ENCODE measurements at regions not wholly inside any gene's neighbourhood (a gene's known extent, or its start where the extent isn't known, plus 50 kb on each side); places are given as distances from the start of the nearest gene placed in this dataset.

GRCh38 chr1:172755099-172755498 is 96.2 kb downstream of the FASLG start:
- Histone ChIP-seq H3K4me1 (ENCODE audit: insufficient read depth, low read length) (peaks cover 4% of the 10 kb centered on the region), H3K27me3 (ENCODE audit: insufficient read depth, low read length, poor library complexity, severe bottlenecking) (no peaks in the 10 kb centered on the region), H3K4me3 (ENCODE audit: low read length) (no peak overlapping the region), H3K27ac (ENCODE audit: low read depth, low read length) (no peak overlapping the region), H3K9me3 (ENCODE audit: low read length) (no peaks in the 10 kb centered on the region), H3K36me3 (ENCODE audit: insufficient read depth, low read length) (no peaks in the 10 kb centered on the region)
- H3K27me3 Mint-ChIP-seq: peaks cover 4 to 14% of the 10 kb centered on the region in 2 donors
- H3K9me3 Mint-ChIP-seq: no peaks in the 10 kb centered on the region
- H3K27ac Mint-ChIP-seq: no peak overlapping the region
- H3K36me3 Mint-ChIP-seq: no peaks in the 10 kb centered on the region
- H3K4me3 Mint-ChIP-seq: no peak overlapping the region
- H3K4me1 Mint-ChIP-seq: peaks cover 3 to 16% (median 6%) of the 10 kb centered on the region in 3 donors
- CTCF ChIA-PET: no interaction called here
- POLR2A ChIA-PET: interaction anchor here (0.6 kb wide), 1 partner anchor 473 kb away, joined by 3 read pairs; no protein-coding TSS in a partner anchor
- no peak for DNase-seq

GRCh38 chr1:172756024-172756423 is 97.1 kb downstream of the FASLG start:
- POLR2A ChIA-PET: interaction anchor here (0.6 kb wide), 1 partner anchor 472 kb away, joined by 3 read pairs; no protein-coding TSS in a partner anchor

GRCh38 chr1:172758259-172758658 is 99.4 kb downstream of the FASLG start:
- Mint-ChIP-seq H3K27me3 (peaks cover 7 to 14% of the 10 kb centered on the region in 2 donors), H3K27ac (no peak overlapping the region), H3K4me1 (peaks cover 3 to 22% (median 13%) of the 10 kb centered on the region in 3 donors), H3K36me3 (no peaks in the 10 kb centered on the region), H3K9me3 (no peaks in the 10 kb centered on the region), H3K4me3 (no peak overlapping the region)
- no peak overlapping the region for H3K27ac ChIP-seq (ENCODE audit: low read depth, low read length)
- ChIA-PET CTCF (no interaction called here), POLR2A (interaction anchor here (0.7 kb wide), 1 partner anchor 146 kb away, joined by 9 read pairs; no protein-coding TSS in a partner anchor)
- H3K27me3 ChIP-seq (ENCODE audit: insufficient read depth, low read length, poor library complexity, severe bottlenecking): no peaks in the 10 kb centered on the region
- no peak overlapping the region for H3K4me3 ChIP-seq (ENCODE audit: low read length)
- peaks cover 4% of the 10 kb centered on the region for H3K4me1 ChIP-seq (ENCODE audit: insufficient read depth, low read length)
- H3K9me3 ChIP-seq (ENCODE audit: low read length): no peaks in the 10 kb centered on the region
- H3K36me3 ChIP-seq (ENCODE audit: insufficient read depth, low read length): no peaks in the 10 kb centered on the region
- DNase-seq: no peak

More at GRCh38 chr1:172756024-172756423, 97.1 kb downstream of the FASLG start:
- peaks cover 6 to 14% of the 10 kb centered on the region in 2 donors for H3K27me3 Mint-ChIP-seq
- no peaks in the 10 kb centered on the region for H3K36me3 Mint-ChIP-seq
- Histone ChIP-seq H3K27ac (ENCODE audit: low read depth, low read length) (no peak overlapping the region), H3K4me1 (ENCODE audit: insufficient read depth, low read length) (peaks cover 4% of the 10 kb centered on the region), H3K36me3 (ENCODE audit: insufficient read depth, low read length) (no peaks in the 10 kb centered on the region), H3K27me3 (ENCODE audit: insufficient read depth, low read length, poor library complexity, severe bottlenecking) (no peaks in the 10 kb centered on the region), H3K9me3 (ENCODE audit: low read length) (no peaks in the 10 kb centered on the region), H3K4me3 (ENCODE audit: low read length) (no peak overlapping the region)
- H3K4me3 Mint-ChIP-seq: no peak overlapping the region
- H3K27ac Mint-ChIP-seq: no peak overlapping the region
- H3K9me3 Mint-ChIP-seq: no peaks in the 10 kb centered on the region
- DNase-seq: no peak
- H3K4me1 Mint-ChIP-seq: peaks cover 3 to 16% (median 6%) of the 10 kb centered on the region in 3 donors
- CTCF ChIA-PET: no interaction called here

DNA sequence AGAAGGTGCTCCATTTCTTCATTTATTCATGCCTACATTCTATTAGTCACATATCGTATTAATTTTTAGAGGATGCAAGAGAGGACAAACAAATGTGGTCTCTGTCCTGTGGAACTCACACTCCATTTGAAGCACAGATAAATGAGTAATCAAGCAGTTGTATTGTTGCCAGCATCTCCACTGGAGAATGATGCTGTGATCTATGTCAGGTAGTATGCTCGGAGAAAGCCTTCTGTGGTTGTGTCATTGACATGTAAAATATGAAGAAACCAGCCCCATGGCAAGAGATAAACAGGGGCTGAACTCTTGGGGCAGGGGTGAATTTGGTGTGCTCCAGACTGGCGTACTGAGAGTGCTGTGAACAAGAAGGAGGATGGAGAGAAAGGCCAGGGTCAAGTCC is 101.2 kb downstream of the FASLG start:
- POLR2A ChIA-PET: no interaction called here
- DNase-seq: no peak
- no peaks in the 10 kb centered on the region for H3K36me3 Mint-ChIP-seq

GRCh38 chr1:172761581-172762486 is 102.9 kb downstream of the FASLG start:
- Histone ChIP-seq H3K9me3 (ENCODE audit: low read length) (no peaks in the 10 kb centered on the region), H3K4me1 (ENCODE audit: insufficient read depth, low read length) (peaks cover 19% of the 10 kb centered on the region), H3K27me3 (ENCODE audit: insufficient read depth, low read length, poor library complexity, severe bottlenecking) (no peaks in the 10 kb centered on the region), H3K36me3 (ENCODE audit: insufficient read depth, low read length) (no peaks in the 10 kb centered on the region), H3K27ac (ENCODE audit: low read depth, low read length) (no peak overlapping the region), H3K4me3 (ENCODE audit: low read length) (no peak overlapping the region)
- DNase-seq: no peak
- no peaks in the 10 kb centered on the region for H3K9me3 Mint-ChIP-seq
- no peak overlapping the region for H3K4me3 Mint-ChIP-seq
- ChIA-PET CTCF (interaction anchor here (0.9 kb wide), 1 partner anchor 17 kb away, joined by 3 read pairs; no protein-coding TSS in a partner anchor), POLR2A (no interaction called here)
- H3K36me3 Mint-ChIP-seq: no peaks in the 10 kb centered on the region
- H3K4me1 Mint-ChIP-seq: peaks cover 11 to 22% (median 17%) of the 10 kb centered on the region in 3 donors
- peaks cover 5 to 6% of the 10 kb centered on the region in 2 donors for H3K27me3 Mint-ChIP-seq
- no peak overlapping the region for H3K27ac Mint-ChIP-seq

More for the DNA sequence above, 101.2 kb downstream of the FASLG start:
- no peak overlapping the region for H3K4me3 ChIP-seq (ENCODE audit: low read length)
- H3K27me3 ChIP-seq (ENCODE audit: insufficient read depth, low read length, poor library complexity, severe bottlenecking): no peaks in the 10 kb centered on the region
- no peak overlapping the region for H3K4me3 Mint-ChIP-seq
- no peaks in the 10 kb centered on the region for H3K9me3 Mint-ChIP-seq
- CTCF ChIA-PET: no interaction called here
- H3K27ac ChIP-seq (ENCODE audit: low read depth, low read length): no peak overlapping the region
- H3K4me1 ChIP-seq (ENCODE audit: insufficient read depth, low read length): peaks cover 16% of the 10 kb centered on the region
- H3K27me3 Mint-ChIP-seq: peaks cover 5 to 12% of the 10 kb centered on the region in 2 donors
- H3K4me1 Mint-ChIP-seq: peaks cover 14 to 31% (median 16%) of the 10 kb centered on the region in 3 donors
- no peak overlapping the region for H3K27ac Mint-ChIP-seq
- H3K36me3 ChIP-seq (ENCODE audit: insufficient read depth, low read length): no peaks in the 10 kb centered on the region
- no peaks in the 10 kb centered on the region for H3K9me3 ChIP-seq (ENCODE audit: low read length)

DNA sequence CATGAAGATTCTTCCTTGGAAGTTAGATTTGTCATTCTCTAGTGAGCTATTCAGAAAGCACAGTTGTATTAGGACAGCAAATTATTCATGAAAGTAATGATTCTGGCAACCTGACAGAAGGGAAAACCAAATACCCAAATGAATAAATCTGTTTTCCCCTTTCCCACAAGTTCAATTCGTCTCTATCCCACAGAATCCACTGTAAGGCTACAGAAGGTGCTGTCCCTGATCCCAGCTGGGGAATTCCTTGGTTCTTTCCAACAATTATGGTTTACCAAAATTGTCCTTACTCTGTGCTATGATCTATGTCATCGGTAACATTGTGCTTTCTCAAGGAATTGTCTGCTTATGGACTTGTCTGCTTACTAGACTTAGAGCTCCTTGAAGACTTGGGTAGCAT is 104.2 kb downstream of the FASLG start:
- no peak overlapping the region for H3K4me3 Mint-ChIP-seq
- Histone ChIP-seq H3K27ac (ENCODE audit: low read depth, low read length) (no peak overlapping the region), H3K4me3 (ENCODE audit: low read length) (no peak overlapping the region), H3K4me1 (ENCODE audit: insufficient read depth, low read length) (peaks cover 19% of the 10 kb centered on the region), H3K27me3 (ENCODE audit: insufficient read depth, low read length, poor library complexity, severe bottlenecking) (no peaks in the 10 kb centered on the region), H3K9me3 (ENCODE audit: low read length) (no peaks in the 10 kb centered on the region), H3K36me3 (ENCODE audit: insufficient read depth, low read length) (no peaks in the 10 kb centered on the region)
- POLR2A ChIA-PET: no interaction called here
- no peak for DNase-seq
- peaks cover 11 to 22% (median 17%) of the 10 kb centered on the region in 3 donors for H3K4me1 Mint-ChIP-seq
- H3K27me3 Mint-ChIP-seq: peaks cover 0 to 5% of the 10 kb centered on the region in 2 donors
- CTCF ChIA-PET: no interaction called here
- no peaks in the 10 kb centered on the region for H3K36me3 Mint-ChIP-seq
- H3K9me3 Mint-ChIP-seq: no peaks in the 10 kb centered on the region
- no peak overlapping the region for H3K27ac Mint-ChIP-seq

- Histone ChIP-seq H3K27ac (ENCODE audit: low read depth, low read length) (no peak overlapping the region), H3K4me3 (ENCODE audit: low read length) (no peak overlapping the region), H3K4me1 (ENCODE audit: insufficient read depth, low read length) (peaks cover 19% of the 10 kb centered on the region), H3K9me3 (ENCODE audit: low read length) (no peaks in the 10 kb centered on the region), H3K36me3 (ENCODE audit: insufficient read depth, low read length) (no peaks in the 10 kb centered on the region), H3K27me3 (ENCODE audit: insufficient read depth, low read length, poor library complexity, severe bottlenecking) (no peaks in the 10 kb centered on the region)
- Mint-ChIP-seq H3K36me3 (no peaks in the 10 kb centered on the region), H3K27me3 (peaks cover 0 to 5% of the 10 kb centered on the region in 2 donors), H3K9me3 (no peaks in the 10 kb centered on the region), H3K4me1 (peaks cover 11 to 22% (median 17%) of the 10 kb centered on the region in 3 donors), H3K27ac (peak overlapping the region in 1 of 8 donors; percentile 8), H3K4me3 (peak overlapping the region in 2 of 7 donors; percentile 32 to 45)
- ChIA-PET CTCF (interaction anchor here (2.5 kb wide), 1 partner anchor 12 kb away, joined by 6 read pairs; no protein-coding TSS in a partner anchor), POLR2A (no interaction called here)
- peak in 3 of 5 donors; percentile 49 to 77 (median 52) for DNase-seq
Measured at GRCh38 chr1:172764378-172764777, 105.5 kb downstream of the FASLG start.

DNA sequence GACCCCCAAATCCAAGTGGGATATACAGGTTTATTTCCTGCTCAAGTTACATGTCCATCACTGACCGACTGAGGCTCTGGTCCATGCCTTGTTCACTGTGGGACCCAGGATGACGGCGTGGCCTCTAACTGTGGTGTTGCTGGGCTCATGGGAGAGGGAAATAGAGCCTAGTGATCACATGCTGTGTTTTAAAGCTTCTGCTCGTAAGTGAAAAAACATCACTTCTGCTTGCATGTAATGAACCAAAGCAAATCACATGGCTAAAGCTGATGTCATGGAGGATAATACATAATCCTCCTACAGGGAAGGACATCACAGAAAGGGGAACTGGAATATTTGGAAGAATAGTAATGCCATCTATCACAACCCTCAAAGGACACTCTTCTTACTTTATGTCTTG is 107.6 kb downstream of the FASLG start:
- Mint-ChIP-seq H3K27me3 (peaks cover 0 to 6% of the 10 kb centered on the region in 2 donors), H3K9me3 (no peaks in the 10 kb centered on the region), H3K4me3 (no peak overlapping the region), H3K36me3 (no peaks in the 10 kb centered on the region), H3K4me1 (peaks cover 11 to 22% (median 17%) of the 10 kb centered on the region in 3 donors), H3K27ac (no peak overlapping the region)
- no peaks in the 10 kb centered on the region for H3K9me3 ChIP-seq (ENCODE audit: low read length)
- CTCF ChIA-PET: interaction anchor here (0.8 to 2.5 kb wide), 2 partner anchors 9 to 753 kb away, joined by 3 to 6 read pairs; no protein-coding TSS in a partner anchor
- H3K36me3 ChIP-seq (ENCODE audit: insufficient read depth, low read length): no peaks in the 10 kb centered on the region
- no peaks in the 10 kb centered on the region for H3K27me3 ChIP-seq (ENCODE audit: insufficient read depth, low read length, poor library complexity, severe bottlenecking)
- no peak for DNase-seq
- POLR2A ChIA-PET: no interaction called here
- peaks cover 19% of the 10 kb centered on the region for H3K4me1 ChIP-seq (ENCODE audit: insufficient read depth, low read length)
- no peak overlapping the region for H3K4me3 ChIP-seq (ENCODE audit: low read length)
- H3K27ac ChIP-seq (ENCODE audit: low read depth, low read length): no peak overlapping the region

All from CD8-positive, alpha-beta memory T cell (primary cell).